Left lung (tissue), 4 donors: ENCODE measurements at regions not wholly inside any gene's neighbourhood (a gene's known extent, or its start where the extent isn't known, plus 50 kb on each side); places are given as distances from the start of the nearest gene placed in this dataset.
"Not testable (repeated sequence)": the region's sequence is repeated elsewhere in the genome, so short reads cannot be mapped to it uniquely, and the experiment has no call there.

Experiments
- ATAC-seq: fragments of 200-7000 bp; cut with Tn5 transposase; one replicate; pipeline ENCODE4 v1.9.1; 2020; ENCODE audit warnings: moderate library complexity
- DNase-seq, 4 donors: peaks; one replicate each; pipeline ENCODE4 v3.0.0-alpha.2; 2013 to 2020
- H3K27ac ChIP-seq, 2 donors: fragments of 200-600 bp; sonication (generic) in 1 of 2; one replicate each; pipeline versions ENCODE4 v1.5.0 to v1.8.0; 2020 to 2021
- H3K27me3 ChIP-seq, 2 donors: fragments of 200-600 bp; sonication (generic) in 1 of 2; one replicate each; pipeline versions ENCODE4 v1.5.0 to v1.8.0; 2020 to 2021
- H3K36me3 ChIP-seq, 2 donors: fragments of 200-600 bp; sonication (generic) in 1 of 2; one replicate each; pipeline versions ENCODE4 v1.5.0 to v1.8.0; 2020 to 2021
- H3K4me1 ChIP-seq, 2 donors: fragments of 200-600 bp; one replicate each; pipeline ENCODE4 v1.8.0; 2021
- H3K4me3 ChIP-seq, 2 donors: fragments of 200-600 bp; sonication (generic) in 1 of 2; one replicate each; pipeline versions ENCODE4 v1.5.0 to v1.8.0; 2020 to 2021; ENCODE audit warnings: mild to moderate bottlenecking in 1 of 2
- H3K9me3 ChIP-seq, 2 donors: fragments of 200-600 bp; sonication (generic) in 1 of 2; one replicate each; pipeline versions ENCODE4 v1.5.0 to v1.8.0; 2020 to 2021
- intact Hi-C, 2 donors: fragments of 100-400 bp; cut with DNase I; formaldehyde crosslinking; loops; one replicate each; pipeline versions ENCODE4 v1.11.2 to v1.14.2; 2022
- TF ChIP-seq, protein P1 (sequence below), 2 donors: fragments of 200-600 bp; sonication (generic) in 1 of 2; IDR thresholded peaks; one replicate each; pipeline versions ENCODE4 v1.5.0 to v1.8.0; 2021; ENCODE audit warnings: antibody characterized with exemption in 2 of 2
- donor health status: DM: no; HTN: yes; CAD: no.
- donor health status: DM: no; HTN: no; CAD: no.

DNA sequence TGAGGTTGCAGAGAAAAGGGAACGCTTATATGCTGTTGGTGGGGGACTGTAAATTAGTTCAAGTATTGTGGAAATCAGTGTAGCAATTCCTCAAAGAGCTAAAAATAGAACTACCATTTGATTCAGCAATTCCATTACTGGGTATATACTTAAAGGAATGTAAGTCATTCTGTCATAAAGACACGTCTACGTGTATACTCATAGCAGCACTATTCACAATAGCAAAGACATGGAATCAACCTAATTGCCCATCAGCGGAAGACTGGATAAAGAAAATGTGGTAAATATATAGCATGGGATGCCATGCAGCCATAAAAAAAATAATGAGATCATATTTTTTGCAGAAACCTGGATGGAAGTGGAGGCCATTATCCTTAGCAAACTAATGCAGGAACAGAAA lies 100.0 kb upstream of the NPSR1 start:
- Histone ChIP-seq H3K9me3 (peaks cover 0 to 38% of the 10 kb centered on the region in 2 donors), H3K4me3 (no peak overlapping the region), H3K4me1 (no peaks in the 10 kb centered on the region), H3K27ac (no peak overlapping the region), H3K36me3 (no peaks in the 10 kb centered on the region), H3K27me3 (no peaks in the 10 kb centered on the region)
- TF ChIP-seq, protein P1, sequence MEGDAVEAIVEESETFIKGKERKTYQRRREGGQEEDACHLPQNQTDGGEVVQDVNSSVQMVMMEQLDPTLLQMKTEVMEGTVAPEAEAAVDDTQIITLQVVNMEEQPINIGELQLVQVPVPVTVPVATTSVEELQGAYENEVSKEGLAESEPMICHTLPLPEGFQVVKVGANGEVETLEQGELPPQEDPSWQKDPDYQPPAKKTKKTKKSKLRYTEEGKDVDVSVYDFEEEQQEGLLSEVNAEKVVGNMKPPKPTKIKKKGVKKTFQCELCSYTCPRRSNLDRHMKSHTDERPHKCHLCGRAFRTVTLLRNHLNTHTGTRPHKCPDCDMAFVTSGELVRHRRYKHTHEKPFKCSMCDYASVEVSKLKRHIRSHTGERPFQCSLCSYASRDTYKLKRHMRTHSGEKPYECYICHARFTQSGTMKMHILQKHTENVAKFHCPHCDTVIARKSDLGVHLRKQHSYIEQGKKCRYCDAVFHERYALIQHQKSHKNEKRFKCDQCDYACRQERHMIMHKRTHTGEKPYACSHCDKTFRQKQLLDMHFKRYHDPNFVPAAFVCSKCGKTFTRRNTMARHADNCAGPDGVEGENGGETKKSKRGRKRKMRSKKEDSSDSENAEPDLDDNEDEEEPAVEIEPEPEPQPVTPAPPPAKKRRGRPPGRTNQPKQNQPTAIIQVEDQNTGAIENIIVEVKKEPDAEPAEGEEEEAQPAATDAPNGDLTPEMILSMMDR (IDR thresholded peaks at IDR 0.05), result no peak
- ATAC-seq (no peak), DNase-seq (no peak)
- intact Hi-C loops, result no loop called here

DNA sequence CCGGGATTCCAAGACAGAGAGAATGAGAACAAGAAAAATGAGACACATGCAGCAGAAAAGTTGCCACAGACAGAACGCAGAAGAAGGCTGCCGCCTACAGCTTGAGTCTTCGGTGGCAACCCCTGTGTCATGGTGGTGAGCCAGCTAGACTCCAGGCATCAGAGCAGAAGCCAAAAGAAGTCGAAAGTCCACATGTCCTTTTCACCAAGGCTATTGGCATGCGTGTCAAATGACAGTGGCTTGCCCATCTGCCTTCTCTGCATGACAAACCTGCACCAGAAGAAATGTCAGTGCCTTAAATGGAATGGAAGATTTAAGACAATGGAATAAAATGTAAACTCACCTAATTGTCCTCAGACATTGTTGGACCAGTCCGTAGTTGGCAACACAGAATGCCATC lies 93.9 kb upstream of the NPSR1 start:
- TF ChIP-seq, protein P1 (IDR thresholded peaks at IDR 0.05), result no peak
- Histone ChIP-seq H3K27me3 (no peaks in the 10 kb centered on the region), H3K4me3 (no peak overlapping the region), H3K9me3 (no peaks in the 10 kb centered on the region), H3K27ac (no peak overlapping the region), H3K36me3 (no peaks in the 10 kb centered on the region), H3K4me1 (no peaks in the 10 kb centered on the region)
- ATAC-seq (no peak), DNase-seq (no peak)
- intact Hi-C loops, result no loop called here

DNA sequence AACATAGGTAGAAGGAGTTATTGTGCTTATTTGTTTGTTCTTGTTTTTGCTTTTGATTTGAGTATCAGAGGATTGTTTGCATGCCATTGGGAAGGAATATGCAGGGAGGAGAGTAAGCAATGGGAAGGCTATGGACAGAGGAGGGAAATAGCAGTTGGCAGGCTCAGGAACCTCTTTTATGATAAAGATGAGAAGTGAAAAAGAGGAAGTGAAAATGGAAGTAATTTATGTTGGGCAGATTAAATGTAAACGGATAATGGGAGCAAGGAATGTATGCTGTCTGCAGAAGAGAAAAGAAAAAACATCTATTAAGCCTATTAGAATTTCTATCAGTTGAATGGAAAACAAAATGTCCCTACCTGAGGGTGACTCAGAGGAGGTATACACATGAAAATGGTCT lies 90.1 kb upstream of the NPSR1 start:
- TF ChIP-seq, protein P1 (IDR thresholded peaks at IDR 0.05), result no peak

DNA sequence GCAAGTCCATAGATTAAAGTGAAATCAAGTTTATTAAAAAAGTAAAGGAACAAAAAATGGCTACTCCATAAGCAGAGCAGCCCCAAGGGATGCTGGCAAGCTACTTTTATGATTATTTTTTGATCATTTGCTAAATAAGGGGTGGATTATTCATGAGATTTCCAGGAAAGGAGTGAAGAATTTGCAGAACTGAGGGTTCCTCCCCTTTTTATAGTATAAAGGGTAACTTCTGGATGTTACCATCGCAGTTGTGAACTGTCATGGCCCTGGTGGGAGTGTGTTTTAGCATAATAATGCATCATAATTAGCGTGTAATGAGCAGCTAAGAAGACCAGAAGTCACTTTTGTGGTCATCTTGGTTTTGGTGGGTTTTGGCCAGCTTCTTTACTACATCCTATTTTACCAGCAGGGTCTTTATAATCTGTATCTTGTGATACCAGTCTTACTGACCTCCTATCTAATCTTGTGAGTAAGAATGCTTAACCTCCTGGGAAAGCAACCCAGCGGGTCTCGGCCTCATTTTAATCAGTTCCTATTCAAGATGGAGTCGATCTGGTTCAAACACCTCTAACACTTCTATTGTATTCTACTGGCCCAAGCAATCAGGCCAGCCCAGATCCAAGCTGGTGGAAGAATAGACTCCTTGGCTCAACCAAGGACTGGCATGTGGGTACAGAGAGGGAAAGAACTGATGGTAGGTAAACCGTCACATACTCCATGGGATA lies 87.9 kb upstream of the NPSR1 start:
- DNase-seq (no peak), ATAC-seq (no peak)
- TF ChIP-seq, protein P1 (IDR thresholded peaks at IDR 0.05), result no peak
- Histone ChIP-seq H3K9me3 (no peaks in the 10 kb centered on the region), H3K27me3 (no peaks in the 10 kb centered on the region), H3K4me1 (no peaks in the 10 kb centered on the region), H3K27ac (no peak overlapping the region), H3K36me3 (no peaks in the 10 kb centered on the region), H3K4me3 (no peak overlapping the region)
- intact Hi-C loops, result no loop called here

More for the DNA sequence above, 90.1 kb upstream of the NPSR1 start:
- H3K4me1 ChIP-seq, result no peaks in the 10 kb centered on the region
- H3K4me3 ChIP-seq, result no peak overlapping the region
- DNase-seq, result no peak
- no peaks in the 10 kb centered on the region for H3K36me3 ChIP-seq
- ATAC-seq, result no peak
- no peaks in the 10 kb centered on the region for H3K27me3 ChIP-seq
- intact Hi-C loops, result no loop called here
- H3K9me3 ChIP-seq, result no peaks in the 10 kb centered on the region
- no peak overlapping the region for H3K27ac ChIP-seq

DNA sequence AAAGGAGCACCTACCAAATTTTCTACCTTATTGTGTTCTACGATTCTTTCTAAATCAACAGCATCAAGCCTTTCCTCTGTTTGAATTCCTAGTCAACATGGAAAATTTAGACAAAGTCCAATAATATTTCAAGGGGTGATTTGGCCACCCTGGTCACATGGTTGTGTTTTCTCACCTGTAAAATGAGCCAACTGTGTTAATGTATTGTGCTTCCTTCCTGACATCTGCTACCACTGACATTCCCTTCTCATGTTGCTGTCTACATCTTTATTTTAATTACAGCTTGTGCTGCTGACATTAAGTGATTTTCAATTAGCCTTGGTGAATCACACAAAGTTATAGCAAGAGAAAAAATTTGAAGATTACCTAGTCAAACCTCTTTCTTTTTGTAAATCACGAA lies 83.0 kb upstream of the NPSR1 start:
- no peak for DNase-seq
- Histone ChIP-seq H3K36me3 (no peaks in the 10 kb centered on the region), H3K4me1 (no peaks in the 10 kb centered on the region), H3K9me3 (peaks cover 0 to 1% of the 10 kb centered on the region in 2 donors), H3K4me3 (no peak overlapping the region), H3K27me3 (no peaks in the 10 kb centered on the region), H3K27ac (no peak overlapping the region)
- intact Hi-C loops, result no loop called here
- no peak for ATAC-seq
- TF ChIP-seq, protein P1 (IDR thresholded peaks at IDR 0.05), result no peak

DNA sequence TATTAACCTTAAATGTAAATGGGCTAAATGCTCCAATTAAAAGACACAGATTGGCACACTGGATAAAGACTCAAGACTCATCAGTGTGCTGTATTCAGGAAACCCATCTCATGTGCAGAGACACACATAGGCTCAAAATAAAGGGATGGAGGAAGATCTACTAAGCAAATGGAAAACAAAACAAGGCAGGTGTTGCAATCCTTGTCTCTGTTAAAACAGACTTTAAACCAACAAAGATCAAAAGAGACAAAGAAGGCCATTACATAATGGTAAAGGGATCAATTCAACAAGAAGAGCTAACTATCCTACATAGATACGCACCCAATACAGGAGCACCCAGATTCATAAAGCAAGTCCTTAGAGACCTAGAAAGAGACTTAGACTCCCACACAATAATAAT lies 80.1 kb upstream of the NPSR1 start:
- H3K27me3 ChIP-seq, H3K9me3 ChIP-seq, DNase-seq, H3K4me1 ChIP-seq, H3K4me3 ChIP-seq, H3K36me3 ChIP-seq, ATAC-seq, H3K27ac ChIP-seq, intact Hi-C loops: not testable (repeated sequence)

DNA sequence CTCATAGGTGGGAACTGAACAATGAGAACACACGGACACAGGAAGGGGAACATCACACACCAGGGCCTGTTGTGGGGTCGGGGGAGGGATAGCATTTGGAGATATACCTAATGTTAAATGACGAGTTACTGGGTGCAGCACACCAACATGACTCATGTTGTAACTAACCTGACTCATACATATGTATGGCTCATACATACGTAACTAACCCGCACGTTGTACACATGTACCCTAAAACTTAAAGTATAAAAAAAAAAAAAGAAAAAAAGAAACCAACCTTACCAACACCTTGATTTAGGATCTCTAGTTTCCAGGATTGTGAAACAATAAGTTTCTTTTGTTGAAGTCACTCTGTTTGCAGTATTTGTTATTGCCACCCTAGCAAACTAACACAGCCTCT lies 76.3 kb upstream of the NPSR1 start:
- H3K4me3 ChIP-seq, H3K27ac ChIP-seq, H3K9me3 ChIP-seq, H3K4me1 ChIP-seq, H3K36me3 ChIP-seq, H3K27me3 ChIP-seq, DNase-seq, intact Hi-C loops, ATAC-seq: not testable (repeated sequence)
